AG10803 (cell line): ENCODE measurements at regions not wholly inside any gene's neighbourhood (a gene's known extent, or its start where the extent isn't known, plus 50 kb on each side); places are given as distances from the start of the nearest gene placed in this dataset.

ENCODE experiments used
- DNase-seq: peaks from one replicate; pipeline ENCODE4 v3.0.0; 2010; ENCODE audit warnings: low read depth
- H3K4me3 ChIP-seq: 2 replicates; pipeline ENCODE4 v1.5.1; 2011; ENCODE audit warnings: mild to moderate bottlenecking, low read length, control low read depth
- CTCF ChIP-seq: conservative IDR thresholded peaks from 2 replicates; pipeline ENCODE4 v1.5.1; 2011; ENCODE audit warnings: mild to moderate bottlenecking, low read length, control low read depth, inconsistent platforms

- H3K4me3 ChIP-seq: no peak overlapping the region
- DNase-seq: no peak
- TF ChIP-seq CTCF: no peak
Measured at GRCh38 chr4:111890412-111890811, 254.8 kb upstream of the FAM241A start.

GRCh38 chr4:111905511-111905910 is 239.7 kb upstream of the FAM241A start:
- H3K4me3 ChIP-seq: no peak overlapping the region
- no peak for TF ChIP-seq CTCF
- no peak for DNase-seq

GRCh38 chr4:111919639-111920038 is 225.6 kb upstream of the FAM241A start:
- TF ChIP-seq CTCF: no peak
- DNase-seq: no peak
- no peak overlapping the region for H3K4me3 ChIP-seq

DNA sequence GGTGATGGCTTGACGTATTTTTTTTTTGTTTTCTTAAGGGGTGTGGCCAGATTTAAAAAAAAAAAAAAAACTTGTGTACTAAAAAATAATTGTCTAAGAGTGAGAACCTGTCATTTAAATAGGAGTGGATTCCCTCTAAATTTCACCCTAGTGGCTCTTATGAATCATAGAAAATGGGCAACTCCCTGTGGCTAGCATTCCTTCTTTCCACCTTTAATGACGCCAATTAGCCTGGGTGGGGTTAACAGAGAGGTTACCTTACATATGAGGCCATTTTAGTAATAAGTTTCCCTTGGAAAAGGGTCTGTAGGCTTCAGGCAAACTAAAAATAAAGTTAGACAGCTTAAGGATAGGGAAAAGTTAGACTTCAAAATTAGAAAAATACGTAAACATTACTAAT is 223.5 kb upstream of the FAM241A start:
- no peak for TF ChIP-seq CTCF

DNA sequence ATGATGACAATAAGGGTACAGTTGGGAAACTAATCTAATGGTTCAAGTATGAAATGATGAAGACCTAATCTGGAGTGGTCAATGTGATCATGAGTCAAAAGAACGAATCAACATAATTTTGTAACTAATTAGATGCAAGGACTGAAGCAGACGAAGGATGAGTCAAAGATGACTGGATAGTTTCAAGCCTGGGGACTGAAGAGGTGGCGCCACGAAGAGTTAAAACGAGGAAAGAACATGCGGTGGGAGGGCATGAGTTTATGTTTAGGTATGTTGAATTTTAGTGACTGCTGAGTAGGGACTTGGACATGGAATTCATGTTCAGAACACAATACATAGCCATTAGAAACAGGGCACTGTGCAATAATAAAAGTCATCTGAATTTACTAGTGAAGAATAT is 221.5 kb upstream of the FAM241A start:
- TF ChIP-seq CTCF: no peak
- peak; percentile 53 for DNase-seq
- H3K4me3 ChIP-seq: no peak overlapping the region

More for the DNA sequence above, 223.5 kb upstream of the FAM241A start:
- no peak overlapping the region for H3K4me3 ChIP-seq
- DNase-seq: no peak

GRCh38 chr4:111924696-111925095 is 220.6 kb upstream of the FAM241A start:
- TF ChIP-seq CTCF: no peak
- no peak overlapping the region for H3K4me3 ChIP-seq

GRCh38 chr4:111930659-111931058 is 214.6 kb upstream of the FAM241A start:
- no peak overlapping the region for H3K4me3 ChIP-seq
- DNase-seq: no peak
- TF ChIP-seq CTCF: no peak

More at GRCh38 chr4:111924696-111925095, 220.6 kb upstream of the FAM241A start:
- DNase-seq: no peak
